Right lobe of liver (tissue), 6 donors: ENCODE measurements at regions not wholly inside any gene's neighbourhood (a gene's known extent, or its start where the extent isn't known, plus 50 kb on each side); places are given as distances from the start of the nearest gene placed in this dataset.
"Not testable (repeated sequence)": the region's sequence is repeated elsewhere in the genome, so short reads cannot be mapped to it uniquely, and the experiment has no call there.

Experiments used
- ATAC-seq, 4 donors: fragments of 200-7000 bp; cut with Tn5 transposase; one replicate each; pipeline ENCODE4 v1.9.1; 2020; ENCODE audit warnings: mild to moderate bottlenecking in 4 of 4, moderate library complexity in 4 of 4
- DNase-seq, 3 donors: peaks; one replicate each; pipeline ENCODE4 v3.0.0-alpha.2; 2020
- H3K27ac ChIP-seq, 3 donors: fragments of 200-600 bp; one replicate each; pipeline ENCODE4 v1.8.0; 2022
- H3K27me3 ChIP-seq, 2 donors: fragments of 200-600 bp; one replicate each; pipeline ENCODE4 v1.8.0; 2022
- H3K36me3 ChIP-seq, 4 donors: fragments of 200-600 bp; sonication (generic) in 1 of 4; one replicate each; pipeline versions ENCODE4 v1.5.1 to v1.8.0; 2017 to 2022; ENCODE audit warnings: control low read depth in 1 of 4
- H3K4me1 ChIP-seq, 4 donors: fragments of 200-600 bp; sonication (generic) in 1 of 4; one replicate each; pipeline versions ENCODE4 v1.5.1 to v1.8.0; 2017 to 2022; ENCODE audit warnings: control low read depth in 1 of 4
- H3K4me3 ChIP-seq, 3 donors: fragments of 200-600 bp; one replicate each; pipeline ENCODE4 v1.8.0; 2022
- H3K9me3 ChIP-seq, 4 donors: fragments of 200-600 bp; sonication (generic) in 1 of 4; one replicate each; pipeline versions ENCODE4 v1.5.1 to v1.8.0; 2017 to 2022; ENCODE audit warnings: control low read depth in 1 of 4
- CTCF ChIP-seq, 4 donors: fragments of 200-600 bp in 3 of 4; fragments of 450-650 bp in 1 of 4; IDR thresholded peaks; one replicate each; pipeline versions ENCODE4 v1.5.1 to v1.8.0; 2016 to 2022; ENCODE audit warnings: antibody characterized with exemption in 4 of 4, mild to moderate bottlenecking in 2 of 4
- POLR2A ChIP-seq: fragments of 450-650 bp; IDR thresholded peaks from one replicate; pipeline ENCODE4 v1.6.1; 2017; ENCODE audit warnings: antibody characterized with exemption, mild to moderate bottlenecking
- WGBS: methylation state at CpG from one replicate; pipeline ENCODE4 v1.1.6; 2018; ENCODE audit warnings: low coverage, low lambda C conversion rate; ENCODE audit not compliant: insufficient coverage; ENCODE audit errors: missing lambda C conversion rate; 5-methylcytosine and 5-hydroxymethylcytosine counted together
- intact Hi-C, 2 donors: fragments of 100-400 bp; cut with DNase I; formaldehyde crosslinking; loops; one replicate each; pipeline versions ENCODE4 v1.11.2 to v1.14.1; 2022
- donor health status: DM: no; HTN: yes; CAD: no.
- donor health status: DM: no; HTN: no; CAD: no.
- donor health status: DM: no; HTN: no; CAD: no.
- donor health status: DM: no; HTN: yes; CAD: no.
- donor health status: DM: no; HTN: yes; CAD: no.

- DNase-seq: peak in 2 of 3 donors; percentile 21 to 75
- TF ChIP-seq CTCF (IDR thresholded peaks at IDR 0.05): no peak
- no peak for TF ChIP-seq POLR2A
- WGBS: 13% methylated on average over 1 of the region's 1 CpG
- Histone ChIP-seq H3K4me1 (peaks cover 0 to 5% (median 0%) of the 10 kb centered on the region in 4 donors), H3K4me3 (no peak overlapping the region), H3K9me3 (no peaks in the 10 kb centered on the region), H3K27ac (peak overlapping the region in 1 of 3 donors; percentile 48), H3K36me3 (no peaks in the 10 kb centered on the region), H3K27me3 (no peaks in the 10 kb centered on the region)
- intact Hi-C loops: no loop called here
- peak; percentile 67 to 85 (median 82) for ATAC-seq
These were observed 191.2 kb upstream of the ARPP21 start for GRCh38 chr3:35448121-35448520.

GRCh38 chr3:35448681-35449080 lies 190.6 kb upstream of the ARPP21 start:
- 4% methylated on average over 1 of the region's 1 CpG for WGBS
- no peak for DNase-seq
- TF ChIP-seq CTCF (IDR thresholded peaks at IDR 0.05) (no peak), POLR2A (no peak)
- H3K36me3 ChIP-seq: no peaks in the 10 kb centered on the region
- H3K4me3 ChIP-seq: no peak overlapping the region
- intact Hi-C loops: no loop called here
- no peaks in the 10 kb centered on the region for H3K9me3 ChIP-seq
- H3K27me3 ChIP-seq: no peaks in the 10 kb centered on the region
- peaks cover 0 to 5% (median 0%) of the 10 kb centered on the region in 4 donors for H3K4me1 ChIP-seq
- peak overlapping the region in 1 of 3 donors; percentile 48 for H3K27ac ChIP-seq
- peak; percentile 69 to 89 (median 80) for ATAC-seq

GRCh38 chr3:35454819-35455218 lies 184.5 kb upstream of the ARPP21 start:
- H3K4me1 ChIP-seq, H3K27ac ChIP-seq, ATAC-seq, intact Hi-C loops, H3K27me3 ChIP-seq, H3K4me3 ChIP-seq, DNase-seq, H3K36me3 ChIP-seq, H3K9me3 ChIP-seq: not testable (repeated sequence)
- 94% methylated on average over 3 of the region's 9 CpGs for WGBS

GRCh38 chr3:35473956-35474355 lies 165.4 kb upstream of the ARPP21 start:
- intact Hi-C loops: no loop called here
- TF ChIP-seq CTCF (IDR thresholded peaks at IDR 0.05) (no peak), POLR2A (no peak)
- H3K27ac ChIP-seq: no peak overlapping the region
- no peak for DNase-seq
- ATAC-seq: peak in 1 of 4 donors; percentile 73
- H3K4me3 ChIP-seq: no peak overlapping the region
- no peaks in the 10 kb centered on the region for H3K4me1 ChIP-seq
- H3K36me3 ChIP-seq: no peaks in the 10 kb centered on the region
- no peaks in the 10 kb centered on the region for H3K27me3 ChIP-seq
- no peaks in the 10 kb centered on the region for H3K9me3 ChIP-seq
- WGBS: 15% methylated on average over 1 of the region's 1 CpG

- H3K4me3 ChIP-seq, H3K9me3 ChIP-seq, H3K4me1 ChIP-seq, ATAC-seq, DNase-seq, H3K27ac ChIP-seq, H3K36me3 ChIP-seq, intact Hi-C loops, H3K27me3 ChIP-seq: not testable (repeated sequence)
- WGBS: no CpG with 5 or more reads among the region's 4 CpGs
These were observed 156.8 kb upstream of the ARPP21 start for GRCh38 chr3:35482566-35482965.

GRCh38 chr3:35483131-35483530 lies 156.2 kb upstream of the ARPP21 start:
- no peak for ATAC-seq
- no peak for DNase-seq
- no peaks in the 10 kb centered on the region for H3K27me3 ChIP-seq
- WGBS: 52% methylated on average over 2 of the region's 3 CpGs
- no peak for TF ChIP-seq POLR2A
- TF ChIP-seq CTCF (IDR thresholded peaks at IDR 0.05): no peak
- no peaks in the 10 kb centered on the region for H3K9me3 ChIP-seq
- H3K36me3 ChIP-seq: no peaks in the 10 kb centered on the region
- no peaks in the 10 kb centered on the region for H3K4me1 ChIP-seq
- intact Hi-C loops: no loop called here
- no peak overlapping the region for H3K4me3 ChIP-seq
- H3K27ac ChIP-seq: no peak overlapping the region
